H9 (cell line): ENCODE measurements at regions not wholly inside any gene's neighbourhood (a gene's known extent, or its start where the extent isn't known, plus 50 kb on each side); places are given as distances from the start of the nearest gene placed in this dataset.

Source experiments
- DNase-seq: peaks from one replicate; pipeline ENCODE4 v3.0.0-alpha.2; 2017
- H2AFZ ChIP-seq: one replicate; pipeline ENCODE4 v1.6.1; 2013; ENCODE audit warnings: mild to moderate bottlenecking, low read length, control low read depth, moderate library complexity
- H2AK5ac ChIP-seq: 2 replicates; pipeline ENCODE4 v1.6.1; 2013; ENCODE audit warnings: low read length, control low read depth, mixed read lengths; ENCODE audit not compliant: insufficient read length
- H2BK120ac ChIP-seq: one replicate; pipeline ENCODE4 v1.6.1; 2013; ENCODE audit warnings: low read depth, mild to moderate bottlenecking, low read length, control low read depth, inconsistent platforms; ENCODE audit not compliant: poor library complexity, severe bottlenecking
- H2BK12ac ChIP-seq: 2 replicates; pipeline ENCODE4 v1.6.1; 2013; ENCODE audit warnings: low read length, control low read depth, mixed read lengths, low read depth; ENCODE audit not compliant: insufficient read length
- H2BK15ac ChIP-seq: 2 replicates; pipeline ENCODE4 v1.6.1; 2013; ENCODE audit warnings: low read depth, low read length, control low read depth
- H2BK20ac ChIP-seq: one replicate; pipeline ENCODE4 v1.6.1; 2013; ENCODE audit warnings: low read depth, mild to moderate bottlenecking, low read length, control low read depth, inconsistent platforms; ENCODE audit not compliant: poor library complexity, severe bottlenecking
- H2BK5ac ChIP-seq: 2 replicates; pipeline ENCODE4 v1.6.1; 2013; ENCODE audit warnings: low read length, control low read depth, mixed read lengths; ENCODE audit not compliant: insufficient read length
- H3K14ac ChIP-seq: 2 replicates; pipeline ENCODE4 v1.6.1; 2013; ENCODE audit warnings: low read length, control low read depth; ENCODE audit not compliant: insufficient read depth
- H3K18ac ChIP-seq: 2 replicates; pipeline ENCODE4 v1.6.1; 2013; ENCODE audit warnings: low read depth, mild to moderate bottlenecking, mixed read lengths, low read length, control low read depth; ENCODE audit not compliant: insufficient read length
- H3K23ac ChIP-seq: 2 replicates; pipeline ENCODE4 v1.6.1; 2013; ENCODE audit warnings: low read length, control low read depth, mixed read lengths, low read depth; ENCODE audit not compliant: insufficient read length
- H3K23me2 ChIP-seq: 2 replicates; pipeline ENCODE4 v1.6.1; 2013; ENCODE audit warnings: low read depth, mild to moderate bottlenecking, mixed read lengths, low read length, control low read depth; ENCODE audit not compliant: insufficient read length, poor library complexity, severe bottlenecking
- H3K27ac ChIP-seq: 2 replicates; pipeline ENCODE4 v1.5.1; 2013; ENCODE audit warnings: low read length, control low read depth, mixed read lengths, low read depth; ENCODE audit not compliant: insufficient read length
- H3K27me3 ChIP-seq: 2 replicates; pipeline ENCODE4 v1.6.1; 2013; ENCODE audit warnings: low read length, control low read depth, inconsistent platforms; ENCODE audit not compliant: insufficient read depth
- H3K4ac ChIP-seq: 2 replicates; pipeline ENCODE4 v1.6.1; 2013; ENCODE audit warnings: low read depth, mild to moderate bottlenecking, control low read depth, inconsistent platforms, low read length, moderate library complexity
- H3K4me1 ChIP-seq: 2 replicates; pipeline ENCODE4 v1.6.1; 2013; ENCODE audit warnings: low read length, control low read depth, inconsistent platforms; ENCODE audit not compliant: insufficient read depth
- H3K4me2 ChIP-seq: 2 replicates; pipeline ENCODE4 v1.6.1; 2013; ENCODE audit warnings: low read length, control low read depth, mixed read lengths; ENCODE audit not compliant: insufficient read length, insufficient read depth
- H3K56ac ChIP-seq: 2 replicates; pipeline ENCODE4 v1.6.1; 2013; ENCODE audit warnings: low read depth, mild to moderate bottlenecking, mixed read lengths, low read length, control low read depth; ENCODE audit not compliant: insufficient read length
- H3K79me1 ChIP-seq: 2 replicates; pipeline ENCODE4 v1.6.1; 2013; ENCODE audit warnings: low read depth, mild to moderate bottlenecking, moderate library complexity, low read length, control low read depth, inconsistent platforms; ENCODE audit not compliant: insufficient read depth, poor library complexity, severe bottlenecking
- H3K79me2 ChIP-seq: 2 replicates; pipeline ENCODE4 v1.6.1; 2013; ENCODE audit warnings: low read length, control low read depth, inconsistent platforms; ENCODE audit not compliant: insufficient read depth
- H3K9ac ChIP-seq: 2 replicates; pipeline ENCODE4 v1.6.1; 2013; ENCODE audit warnings: low read length, control low read depth, mixed read lengths; ENCODE audit not compliant: insufficient read length; ENCODE audit errors: extremely low read depth
- H3K9me3 ChIP-seq: one replicate; pipeline ENCODE4 v1.6.1; 2013; ENCODE audit warnings: low read depth, low read length, inconsistent platforms; ENCODE audit not compliant: control insufficient read depth
- H3T11ph ChIP-seq: one replicate; pipeline ENCODE4 v1.6.1; 2013; ENCODE audit warnings: mild to moderate bottlenecking, low read length, control low read depth, inconsistent platforms
- H4K20me1 ChIP-seq: one replicate; pipeline ENCODE4 v1.6.1; 2013; ENCODE audit not compliant: control insufficient read depth, insufficient read length, insufficient read depth
- H4K5ac ChIP-seq: 2 replicates; pipeline ENCODE4 v1.6.1; 2013; ENCODE audit warnings: low read depth, mild to moderate bottlenecking, mixed read lengths, low read length, control low read depth; ENCODE audit not compliant: insufficient read length
- H4K8ac ChIP-seq: replicated peaks from 2 replicates; pipeline ENCODE4 v1.6.1; 2013; ENCODE audit warnings: low read length, control low read depth, mixed read lengths, low read depth; ENCODE audit not compliant: insufficient read length
- H4K91ac ChIP-seq: 2 replicates; pipeline ENCODE4 v1.6.1; 2013; ENCODE audit warnings: low read depth, mild to moderate bottlenecking, moderate library complexity, mixed read lengths, low read length, control low read depth; ENCODE audit not compliant: insufficient read length
- H3K27ac Mint-ChIP-seq, 3 experiments: 2 replicates in 2 of 3; 3 replicates in 1 of 3; pipeline ENCODE4 v1.8.0; 2020 to 2021; ENCODE audit warnings: mixed read lengths in 3 of 3, mild to moderate bottlenecking in 1 of 3, moderate library complexity in 1 of 3
- H3K27me3 Mint-ChIP-seq: 2 replicates; pipeline ENCODE4 v1.8.0; 2021; ENCODE audit warnings: low read depth, mild to moderate bottlenecking, moderate library complexity, mixed read lengths
- H3K36me3 Mint-ChIP-seq, 3 experiments: 2 replicates in 2 of 3; 3 replicates in 1 of 3; pipeline ENCODE4 v1.8.0; 2020 to 2021; ENCODE audit warnings: low read depth in 3 of 3, mixed read lengths in 3 of 3; ENCODE audit not compliant: insufficient read depth in 1 of 3
- H3K4me1 Mint-ChIP-seq, 2 experiments: 2 replicates each; pipeline ENCODE4 v1.8.0; 2020; ENCODE audit warnings: mixed read lengths in 2 of 2
- H3K4me3 Mint-ChIP-seq, 2 experiments: 2 replicates in 1 of 2; 3 replicates in 1 of 2; pipeline ENCODE4 v1.8.0; 2020 to 2021; ENCODE audit warnings: mild to moderate bottlenecking in 2 of 2, mixed read lengths in 2 of 2, moderate library complexity in 1 of 2
- H3K9me3 Mint-ChIP-seq, 2 experiments: 2 replicates in 1 of 2; 3 replicates in 1 of 2; pipeline ENCODE4 v1.8.0; 2020; ENCODE audit warnings: mild to moderate bottlenecking in 2 of 2, mixed read lengths in 2 of 2, moderate library complexity in 1 of 2
- WGBS: extraction: QIAGEN DNeasy Blood & Tissue Kit; methylation state at CpG from one replicate; pipeline ENCODE4 v1.1.7; 2013; ENCODE audit warnings: missing lambda C conversion rate, low lambda C conversion rate, mixed read lengths; ENCODE audit not compliant: insufficient read length; ENCODE audit errors: extremely low coverage; 5-methylcytosine and 5-hydroxymethylcytosine counted together
- TF ChIP-seq, protein P1 (sequence below): fragments of 200-600 bp; sonication (generic); conservative IDR thresholded peaks from 3 replicates; pipeline ENCODE4 v1.8.0; 2021; ENCODE audit warnings: antibody characterized with exemption, mild to moderate bottlenecking

DNA sequence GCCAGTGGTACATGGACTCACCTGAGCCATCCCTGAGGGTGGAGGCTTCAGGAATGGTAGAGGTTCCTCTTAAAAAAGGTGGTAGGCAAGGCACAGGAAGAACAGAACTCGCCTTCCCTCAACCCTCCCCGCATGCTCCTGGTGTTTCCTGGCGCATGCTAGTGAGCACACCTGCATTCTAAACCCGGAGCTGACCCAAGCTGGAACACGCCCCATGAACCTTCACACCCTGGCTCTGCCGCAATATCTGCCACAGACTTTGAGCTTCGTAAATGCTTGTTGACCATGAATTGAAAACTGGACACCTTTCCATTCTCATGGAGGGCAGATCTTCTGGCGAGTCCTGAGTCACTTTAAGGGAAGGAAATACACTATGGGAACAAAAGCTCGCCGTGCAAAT lies 601.3 kb upstream of the RAB6C start:
- Histone ChIP-seq H3K14ac (no peak overlapping the region), H3K23me2 (no peaks in the 10 kb centered on the region), H3K4me2 (no peak overlapping the region), H3T11ph (no peak overlapping the region), H2AK5ac (no peak overlapping the region), H3K4ac (no peak overlapping the region), H2BK5ac (no peak overlapping the region), H3K9ac (no peak overlapping the region), H2BK15ac (no peak overlapping the region), H3K4me1 (no peaks in the 10 kb centered on the region), H3K9me3 (no peaks in the 10 kb centered on the region), H2BK20ac (no peak overlapping the region), H2BK120ac (no peak overlapping the region), H3K79me2 (no peaks in the 10 kb centered on the region), H3K27ac (no peak overlapping the region), H3K23ac (no peak overlapping the region), H2AFZ (no peak overlapping the region), H3K18ac (no peak overlapping the region), H3K27me3 (no peaks in the 10 kb centered on the region), H2BK12ac (no peak overlapping the region), H3K79me1 (no peaks in the 10 kb centered on the region), H4K20me1 (no peaks in the 10 kb centered on the region), H4K8ac (no peak overlapping the region), H3K56ac (no peak overlapping the region), H4K5ac (no peak overlapping the region), H4K91ac (no peak overlapping the region)
- Mint-ChIP-seq H3K27ac (no peak overlapping the region), H3K27me3 (peaks cover 2% of the 10 kb centered on the region; the same call in 1 of the 2 replicates), H3K9me3 (peaks cover 7 to 9% of the 10 kb centered on the region in 2 experiments), H3K36me3 (peaks cover 0 to 3% (median 0%) of the 10 kb centered on the region in 3 experiments; a peak in 4 of 7 replicates), H3K4me3 (no peak overlapping the region), H3K4me1 (peaks cover 2 to 6% of the 10 kb centered on the region in 2 experiments; a peak in 2 of 4 replicates)
- DNase-seq, result no peak
- whole genome bisulfite sequencing, result no CpG with 5 or more reads among the region's 10 CpGs
- TF ChIP-seq, protein P1, sequence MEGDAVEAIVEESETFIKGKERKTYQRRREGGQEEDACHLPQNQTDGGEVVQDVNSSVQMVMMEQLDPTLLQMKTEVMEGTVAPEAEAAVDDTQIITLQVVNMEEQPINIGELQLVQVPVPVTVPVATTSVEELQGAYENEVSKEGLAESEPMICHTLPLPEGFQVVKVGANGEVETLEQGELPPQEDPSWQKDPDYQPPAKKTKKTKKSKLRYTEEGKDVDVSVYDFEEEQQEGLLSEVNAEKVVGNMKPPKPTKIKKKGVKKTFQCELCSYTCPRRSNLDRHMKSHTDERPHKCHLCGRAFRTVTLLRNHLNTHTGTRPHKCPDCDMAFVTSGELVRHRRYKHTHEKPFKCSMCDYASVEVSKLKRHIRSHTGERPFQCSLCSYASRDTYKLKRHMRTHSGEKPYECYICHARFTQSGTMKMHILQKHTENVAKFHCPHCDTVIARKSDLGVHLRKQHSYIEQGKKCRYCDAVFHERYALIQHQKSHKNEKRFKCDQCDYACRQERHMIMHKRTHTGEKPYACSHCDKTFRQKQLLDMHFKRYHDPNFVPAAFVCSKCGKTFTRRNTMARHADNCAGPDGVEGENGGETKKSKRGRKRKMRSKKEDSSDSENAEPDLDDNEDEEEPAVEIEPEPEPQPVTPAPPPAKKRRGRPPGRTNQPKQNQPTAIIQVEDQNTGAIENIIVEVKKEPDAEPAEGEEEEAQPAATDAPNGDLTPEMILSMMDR, result no peak
